ENCODE measurements at regions not wholly inside any gene's neighbourhood (a gene's known extent, or its start where the extent isn't known, plus 50 kb on each side); places are given as distances from the start of the nearest gene placed in this dataset.

GRCh38 chr17:77746896-77747554 is 211.5 kb upstream of the TNRC6C start (continued):
- TF ChIP-seq ETV1 (tag; conservative IDR thresholded peaks at IDR 0.05; ENCODE audit: low read depth) (no peak), ZNF668 (CRISPR knock-in tag; IDR thresholded peaks at IDR 0.05) (no peak), ZNF551 (CRISPR knock-in tag; IDR thresholded peaks at IDR 0.05) (no peak)
- TF ChIP-seq, protein P1, sequence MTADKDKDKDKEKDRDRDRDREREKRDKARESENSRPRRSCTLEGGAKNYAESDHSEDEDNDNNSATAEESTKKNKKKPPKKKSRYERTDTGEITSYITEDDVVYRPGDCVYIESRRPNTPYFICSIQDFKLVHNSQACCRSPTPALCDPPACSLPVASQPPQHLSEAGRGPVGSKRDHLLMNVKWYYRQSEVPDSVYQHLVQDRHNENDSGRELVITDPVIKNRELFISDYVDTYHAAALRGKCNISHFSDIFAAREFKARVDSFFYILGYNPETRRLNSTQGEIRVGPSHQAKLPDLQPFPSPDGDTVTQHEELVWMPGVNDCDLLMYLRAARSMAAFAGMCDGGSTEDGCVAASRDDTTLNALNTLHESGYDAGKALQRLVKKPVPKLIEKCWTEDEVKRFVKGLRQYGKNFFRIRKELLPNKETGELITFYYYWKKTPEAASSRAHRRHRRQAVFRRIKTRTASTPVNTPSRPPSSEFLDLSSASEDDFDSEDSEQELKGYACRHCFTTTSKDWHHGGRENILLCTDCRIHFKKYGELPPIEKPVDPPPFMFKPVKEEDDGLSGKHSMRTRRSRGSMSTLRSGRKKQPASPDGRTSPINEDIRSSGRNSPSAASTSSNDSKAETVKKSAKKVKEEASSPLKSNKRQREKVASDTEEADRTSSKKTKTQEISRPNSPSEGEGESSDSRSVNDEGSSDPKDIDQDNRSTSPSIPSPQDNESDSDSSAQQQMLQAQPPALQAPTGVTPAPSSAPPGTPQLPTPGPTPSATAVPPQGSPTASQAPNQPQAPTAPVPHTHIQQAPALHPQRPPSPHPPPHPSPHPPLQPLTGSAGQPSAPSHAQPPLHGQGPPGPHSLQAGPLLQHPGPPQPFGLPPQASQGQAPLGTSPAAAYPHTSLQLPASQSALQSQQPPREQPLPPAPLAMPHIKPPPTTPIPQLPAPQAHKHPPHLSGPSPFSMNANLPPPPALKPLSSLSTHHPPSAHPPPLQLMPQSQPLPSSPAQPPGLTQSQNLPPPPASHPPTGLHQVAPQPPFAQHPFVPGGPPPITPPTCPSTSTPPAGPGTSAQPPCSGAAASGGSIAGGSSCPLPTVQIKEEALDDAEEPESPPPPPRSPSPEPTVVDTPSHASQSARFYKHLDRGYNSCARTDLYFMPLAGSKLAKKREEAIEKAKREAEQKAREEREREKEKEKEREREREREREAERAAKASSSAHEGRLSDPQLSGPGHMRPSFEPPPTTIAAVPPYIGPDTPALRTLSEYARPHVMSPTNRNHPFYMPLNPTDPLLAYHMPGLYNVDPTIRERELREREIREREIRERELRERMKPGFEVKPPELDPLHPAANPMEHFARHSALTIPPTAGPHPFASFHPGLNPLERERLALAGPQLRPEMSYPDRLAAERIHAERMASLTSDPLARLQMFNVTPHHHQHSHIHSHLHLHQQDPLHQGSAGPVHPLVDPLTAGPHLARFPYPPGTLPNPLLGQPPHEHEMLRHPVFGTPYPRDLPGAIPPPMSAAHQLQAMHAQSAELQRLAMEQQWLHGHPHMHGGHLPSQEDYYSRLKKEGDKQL (CRISPR knock-in tag; IDR thresholded peaks at IDR 0.05; ENCODE audit: borderline replicate concordance): no peak

GRCh38 chr17:77748436-77748835 is 210.1 kb upstream of the TNRC6C start:
- ChIA-PET POLR2A (interaction anchor here (0.7 kb wide), 1 partner anchor 442 kb away, joined by 3 read pairs; no protein-coding TSS in a partner anchor), CTCF (ENCODE audit: low intra/inter-chr PET ratio) (no interaction called here)
- Histone ChIP-seq H3K9ac (ENCODE audit: insufficient read depth in 1 of 2, low read depth in 2 of 2, low read length in 2 of 2) (no peak overlapping the region), H3K4me1 (replicated peaks in 1 of 2; ENCODE audit: control insufficient read depth in 2 of 2, insufficient read depth in 2 of 2, low read length in 2 of 2) (no peaks in the 10 kb centered on the region; a peak in 1 of 5 replicates), H3K9me3 (replicated peaks; ENCODE audit: control insufficient read depth, insufficient read depth, low read depth, low read length) (no peaks in the 10 kb centered on the region), H3K27me3 (ENCODE audit: control insufficient read depth in 2 of 2, insufficient read depth in 2 of 2, low read length in 2 of 2) (peaks cover 14 to 78% of the 10 kb centered on the region in 2 experiments), H3K79me2 (ENCODE audit: control insufficient read depth, insufficient read depth, low read length) (no peaks in the 10 kb centered on the region), H3K9me1 (ENCODE audit: control insufficient read depth, insufficient read depth, low read length) (no peaks in the 10 kb centered on the region), H2AFZ (ENCODE audit: low read depth, low read length) (no peak overlapping the region), H4K20me1 (replicated peaks; ENCODE audit: control insufficient read depth, insufficient read depth, low read length) (no peaks in the 10 kb centered on the region), H3K27ac (ENCODE audit: extremely low read depth, low read depth, low read length) (no peak overlapping the region), H3K36me3 (ENCODE audit: control insufficient read depth, insufficient read depth, low read length) (no peaks in the 10 kb centered on the region), H3K4me2 (ENCODE audit: insufficient read depth, low read length) (no peak overlapping the region), H3K4me3 (no peak overlapping the region)
- ATAC-seq (no peak), DNase-seq (ENCODE audit: extremely low read depth in 1 of 4, low spot score in 3 of 4) (no peak), FAIRE-seq (no peak)
- in situ Hi-C loops (cut with MboI) (no loop called here), intact Hi-C loops (cut with micrococcal nuclease) (no loop called here)
- BruUV-seq (replicated peaks): no TSS peak
- TF ChIP-seq FOXJ2 (tag; IDR thresholded peaks at IDR 0.05) (no peak), SP1 (CRISPR knock-in tag; IDR thresholded peaks at IDR 0.05) (no peak), ARHGAP35 (IDR thresholded peaks at IDR 0.05; ENCODE audit: partially characterized antibody) (no peak), CHD4 (IDR thresholded peaks at IDR 0.05; ENCODE audit: insufficient read depth, insufficient replicate concordance, low read depth, low read length, poor library complexity, severe bottlenecking) (no peak), ZNF780A (CRISPR knock-in tag; IDR thresholded peaks at IDR 0.05) (no peak), GTF2F1 (IDR thresholded peaks at IDR 0.05; ENCODE audit: low read depth, low read length) (no peak), STAG1 (CRISPR knock-in tag; IDR thresholded peaks at IDR 0.05; ENCODE audit: borderline replicate concordance) (no peak), FUS (optimal IDR thresholded peaks at IDR 0.05; ENCODE audit: low read depth, low read length) (no peak)
- 0% methylated on average over 7 of the region's 7 CpGs for WGBS (ENCODE audit: insufficient coverage, low coverage, missing lambda C conversion rate)
